Fibroblast of skin of right quadriceps (primary cell): ENCODE measurements at regions not wholly inside any gene's neighbourhood (a gene's known extent, or its start where the extent isn't known, plus 50 kb on each side); places are given as distances from the start of the nearest gene placed in this dataset.
"Not testable (repeated sequence)": the region's sequence is repeated elsewhere in the genome, so short reads cannot be mapped to it uniquely, and the experiment has no call there.

Experiments used
- DNase-seq: peaks from one replicate; pipeline ENCODE4 v3.0.0-alpha.2; 2013

DNA sequence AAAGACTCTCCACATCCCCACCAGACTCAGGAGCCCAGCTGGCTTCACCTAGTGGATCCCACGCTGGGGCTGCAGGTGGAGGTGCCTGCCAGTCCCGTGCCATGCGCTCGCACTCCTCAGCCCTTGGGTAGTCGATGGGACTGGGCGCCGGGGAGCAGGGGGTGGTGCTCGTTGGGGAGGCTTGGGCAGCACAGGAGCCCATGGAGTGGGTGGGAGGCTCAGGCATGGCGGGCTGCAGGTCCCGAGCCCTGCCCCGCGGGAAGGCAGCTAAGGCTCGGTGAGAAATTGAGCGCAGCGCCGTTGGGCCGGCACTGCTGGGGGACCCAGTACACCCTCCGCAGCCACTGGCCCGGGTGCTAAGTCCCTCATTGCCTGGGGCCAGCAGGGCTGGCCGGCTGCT is 497.4 kb upstream of the PTBP2 start:
- not testable (repeated sequence) for DNase-seq

DNA sequence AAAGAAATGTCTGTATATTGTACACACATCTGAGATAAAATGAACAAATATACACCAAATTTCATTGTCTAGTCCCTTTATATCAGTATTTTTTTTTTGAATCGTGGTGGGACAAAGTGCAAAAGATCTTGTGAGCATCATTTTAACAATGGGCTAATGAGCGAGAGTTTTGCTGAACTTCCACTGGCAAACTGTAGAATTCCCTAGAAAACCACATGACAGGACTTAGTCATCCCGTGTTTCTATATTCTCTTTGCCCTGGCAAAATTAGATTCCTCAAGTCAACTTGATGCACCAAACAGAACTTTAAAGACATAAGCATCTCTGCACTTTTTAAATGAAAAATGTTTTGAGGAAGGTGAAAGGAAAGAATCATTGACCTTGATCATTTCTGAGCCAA is 488.2 kb upstream of the PTBP2 start:
- no peak for DNase-seq

DNA sequence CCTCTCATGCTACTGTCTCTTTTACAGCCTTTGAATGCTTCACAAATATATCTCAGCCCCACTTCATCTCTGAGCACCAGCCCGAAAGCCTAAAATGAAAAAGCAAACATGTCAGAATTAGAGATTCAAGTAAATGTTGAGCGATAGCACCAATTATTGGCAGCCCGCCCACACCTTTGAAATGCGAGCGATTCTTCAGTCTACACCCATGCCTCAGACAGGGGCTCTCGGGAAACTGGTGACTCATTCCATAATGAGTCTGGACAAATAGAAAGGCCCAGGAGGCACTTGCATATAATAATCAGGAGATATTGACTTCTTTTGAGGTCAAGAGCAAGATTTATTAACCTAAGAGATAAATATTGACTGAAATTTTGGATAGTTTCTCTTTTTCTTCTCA is 487.3 kb upstream of the PTBP2 start:
- DNase-seq, result peak; percentile 25

DNA sequence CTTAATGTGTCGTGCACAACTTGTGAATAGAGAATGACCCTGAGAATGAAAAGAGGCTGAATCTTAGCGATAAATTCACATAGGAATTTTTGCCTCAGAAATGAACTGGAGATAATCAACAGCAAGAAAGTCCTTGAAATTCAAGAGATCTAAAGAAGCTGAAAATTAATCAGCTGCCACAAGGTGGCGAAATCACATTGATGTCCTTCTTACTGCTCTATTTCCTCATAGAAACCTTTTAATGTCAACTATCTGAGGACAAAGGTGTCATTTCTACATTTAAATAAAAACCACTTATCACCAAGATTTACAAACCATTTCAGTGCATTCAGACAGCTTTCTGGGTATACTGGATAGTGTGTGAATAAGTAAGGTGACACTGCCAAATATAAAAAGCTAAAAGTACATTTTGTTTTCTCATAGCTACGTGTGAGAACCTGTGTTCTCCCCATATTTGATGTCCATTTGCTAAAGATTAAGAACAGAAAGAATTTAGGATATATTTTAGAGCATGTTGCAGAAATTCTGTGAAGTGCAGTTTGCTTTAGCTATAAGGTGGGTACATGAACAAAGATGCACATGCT is 485.3 kb upstream of the PTBP2 start:
- DNase-seq, result peak; percentile 62

DNA sequence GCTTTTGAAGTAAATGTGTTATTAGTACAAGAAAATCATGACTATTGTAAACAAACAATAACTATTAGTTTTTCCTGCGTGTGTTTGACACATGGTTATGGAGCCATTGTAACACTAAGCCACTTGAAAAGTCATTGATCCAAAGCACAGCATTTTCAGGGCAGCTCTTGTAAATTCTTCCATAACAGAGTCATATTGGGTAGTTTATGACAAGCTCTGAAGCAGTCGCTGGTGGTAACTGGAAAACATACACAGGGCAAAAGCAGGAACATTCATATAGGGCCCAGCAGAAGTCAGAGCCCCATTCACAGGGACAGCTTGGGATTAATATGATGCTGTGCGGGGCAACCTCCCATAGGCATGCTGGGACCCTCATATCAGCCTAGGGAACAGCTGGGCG is 483.2 kb upstream of the PTBP2 start:
- no peak for DNase-seq

DNA sequence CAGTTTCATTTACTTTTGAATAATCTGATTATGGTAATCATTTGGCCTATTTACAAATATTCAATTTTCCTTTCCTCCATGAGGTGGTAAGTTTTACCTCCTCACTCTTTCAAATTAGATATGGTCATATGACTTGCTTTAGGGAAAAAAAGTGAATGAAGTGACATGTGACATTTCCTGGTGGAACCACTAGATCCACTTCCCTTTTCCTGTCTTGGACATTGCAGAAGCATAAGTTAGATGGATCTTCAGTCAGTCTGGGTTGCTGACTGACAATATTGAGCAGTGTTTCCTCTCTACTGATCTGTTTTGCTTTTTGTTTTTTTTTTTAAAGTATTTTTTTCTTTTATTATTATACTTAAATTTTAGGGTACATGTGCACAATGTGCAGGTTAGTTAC is 481.1 kb upstream of the PTBP2 start:
- DNase-seq, result no peak

DNA sequence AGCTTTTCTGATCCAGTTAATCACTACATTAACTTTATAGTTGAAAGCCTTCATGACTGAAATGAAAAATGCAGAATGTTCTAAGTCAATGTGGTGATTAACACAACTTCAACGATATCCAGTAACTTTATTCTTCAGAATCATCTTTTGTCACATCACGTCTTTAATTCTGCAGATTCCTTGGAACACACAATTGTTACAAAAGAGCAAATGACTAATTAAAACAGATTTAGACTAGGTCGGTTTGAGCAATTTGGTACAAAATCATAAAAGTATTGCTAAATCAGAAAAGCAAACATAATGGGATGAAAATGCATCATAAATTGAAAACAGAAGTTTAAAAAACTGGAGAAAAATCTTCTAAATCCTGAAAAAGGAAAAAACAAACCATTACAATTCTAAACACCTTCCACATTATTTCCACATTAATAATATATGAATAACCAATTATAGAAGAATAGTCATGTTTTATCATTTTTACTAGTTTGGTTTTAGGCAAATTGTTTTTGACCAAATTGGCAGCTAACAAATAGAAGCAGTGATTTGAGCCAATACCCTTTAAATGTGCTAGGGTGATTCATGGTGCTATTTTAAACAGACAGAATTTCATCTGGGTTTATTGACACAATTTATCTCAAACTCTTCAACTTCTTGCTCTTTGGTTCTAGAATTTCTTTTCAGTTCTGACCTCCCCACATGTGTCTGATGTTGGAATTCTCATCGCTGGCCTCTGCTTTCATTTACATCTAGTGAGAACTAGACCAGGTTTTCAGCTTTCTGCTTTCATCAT is 468.1 kb upstream of the PTBP2 start:
- DNase-seq, result peak; percentile 64

DNA sequence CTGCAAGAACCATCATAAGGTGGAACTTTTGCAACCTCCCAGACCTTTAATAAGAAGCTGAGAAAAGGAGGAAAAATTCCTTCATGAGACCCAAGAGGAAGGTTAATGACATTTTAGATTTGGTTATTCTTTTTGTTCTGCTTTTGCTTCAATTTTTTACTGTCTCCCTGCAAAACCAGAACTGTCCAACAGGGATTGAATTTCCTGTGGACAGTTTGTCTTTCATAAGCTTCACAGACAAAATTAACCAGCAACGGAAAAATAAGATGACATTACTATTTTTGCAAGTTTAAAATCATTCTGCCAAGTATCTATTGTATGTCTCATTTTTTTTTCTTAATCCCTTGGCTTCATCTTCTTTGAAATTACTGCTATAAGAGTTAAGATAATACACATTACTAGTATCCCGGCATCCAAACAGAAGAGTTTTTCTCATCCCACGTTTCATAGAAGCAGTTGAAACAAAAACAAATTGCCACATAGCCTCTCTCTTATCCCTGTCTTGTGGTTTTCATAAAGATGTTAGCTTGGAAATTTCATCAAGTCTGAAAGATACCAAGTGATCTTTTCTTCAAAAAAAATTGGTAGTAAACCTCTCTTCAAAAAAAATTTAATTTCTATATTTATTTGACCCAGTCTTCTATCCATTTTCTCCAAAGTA is 465.3 kb upstream of the PTBP2 start:
- no peak for DNase-seq

DNA sequence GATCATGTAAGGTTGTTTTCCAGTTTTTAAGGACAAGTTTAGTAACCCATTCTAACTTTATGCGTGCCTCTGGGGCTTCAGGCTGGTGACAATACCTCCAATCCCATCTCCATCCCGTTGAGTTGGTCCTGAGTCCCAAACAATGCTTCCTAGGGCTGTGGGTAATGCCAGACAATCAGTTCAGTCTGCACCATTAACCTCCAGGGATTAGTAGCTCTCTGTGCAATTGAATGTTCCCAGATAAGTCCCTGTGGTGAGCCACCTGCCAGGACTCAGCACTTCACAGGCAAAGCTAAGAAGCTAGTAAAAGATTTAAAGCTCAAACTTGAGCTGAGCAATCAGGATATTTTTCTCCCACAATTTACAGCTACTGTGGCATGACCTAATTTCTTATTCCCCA is 462.2 kb upstream of the PTBP2 start:
- no peak for DNase-seq

DNA sequence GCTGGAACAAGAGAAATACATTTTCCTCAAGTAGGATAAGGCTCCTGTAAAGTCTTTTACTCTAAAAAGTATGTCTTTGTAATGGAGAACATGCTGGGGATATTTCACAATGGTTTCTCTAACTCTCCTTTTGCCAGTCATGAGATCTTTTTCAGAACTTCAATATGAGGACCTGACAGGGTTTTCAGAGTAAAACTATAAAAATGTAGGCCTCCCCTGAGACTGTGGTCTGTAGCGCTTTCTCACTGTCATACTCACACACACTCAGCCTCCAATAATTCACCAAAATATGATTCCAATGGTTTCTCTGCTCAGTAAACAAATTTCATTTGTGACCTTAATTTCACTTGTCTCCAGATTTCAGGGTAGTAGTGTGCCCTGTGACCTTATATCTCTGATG is 440.1 kb upstream of the PTBP2 start:
- DNase-seq, result peak; percentile 32

DNA sequence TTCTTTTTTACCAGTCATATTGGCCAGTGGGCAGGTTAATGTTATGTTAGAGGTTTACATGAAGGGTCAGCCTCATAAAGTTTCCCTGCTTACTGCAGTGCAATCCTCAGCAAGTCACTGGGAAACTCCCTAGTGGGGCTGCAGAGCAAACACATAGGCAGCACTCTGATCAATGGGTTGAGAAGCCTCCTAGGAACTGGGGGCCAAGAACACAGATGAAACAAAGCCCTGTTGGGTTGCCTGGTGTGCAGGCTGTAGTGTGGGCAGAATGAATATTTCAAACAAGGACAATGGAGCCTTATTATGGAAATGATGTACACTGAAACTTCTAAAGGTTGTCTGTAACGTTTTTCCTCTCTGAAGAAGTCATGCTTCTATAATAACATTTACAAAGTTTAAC is 431.6 kb upstream of the PTBP2 start:
- no peak for DNase-seq

DNA sequence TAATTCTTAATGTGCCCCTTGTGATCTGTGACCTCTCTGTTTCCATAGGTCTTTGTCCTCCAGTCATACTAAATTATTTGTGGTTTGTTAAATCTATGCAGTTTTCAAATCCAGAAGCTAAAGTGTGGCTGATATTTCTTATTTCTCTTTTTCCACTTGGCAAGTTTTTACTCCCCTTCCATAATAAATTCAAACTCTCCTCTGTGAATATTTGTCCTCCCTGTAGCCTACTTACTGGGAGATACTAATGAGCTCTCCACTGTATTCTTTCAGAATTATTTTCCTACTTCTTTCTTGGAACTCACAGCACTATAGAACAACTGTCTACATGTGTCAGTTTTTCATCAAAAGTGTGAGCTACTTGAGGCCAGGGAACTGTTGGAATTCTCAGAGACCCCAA is 430.8 kb upstream of the PTBP2 start:
- no peak for DNase-seq

DNA sequence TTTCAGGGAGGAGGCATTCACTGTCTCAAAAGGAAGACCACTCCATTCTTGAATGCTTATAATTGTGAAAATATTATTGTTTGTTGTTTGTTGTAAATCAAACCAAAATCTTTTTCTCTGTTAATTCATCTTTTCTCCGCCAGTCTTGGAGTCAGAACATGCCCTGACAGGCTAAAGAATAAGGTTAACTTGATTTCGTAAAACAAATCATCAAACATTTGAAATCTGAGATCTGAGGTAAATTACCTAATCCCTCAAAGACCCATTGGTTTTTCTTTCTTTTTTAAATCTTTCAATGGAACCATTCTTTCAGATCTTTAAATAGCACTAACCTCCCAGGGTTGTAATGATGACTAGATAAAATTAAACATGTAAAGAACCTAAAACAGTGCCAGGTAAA is 430.1 kb upstream of the PTBP2 start:
- DNase-seq, result no peak

DNA sequence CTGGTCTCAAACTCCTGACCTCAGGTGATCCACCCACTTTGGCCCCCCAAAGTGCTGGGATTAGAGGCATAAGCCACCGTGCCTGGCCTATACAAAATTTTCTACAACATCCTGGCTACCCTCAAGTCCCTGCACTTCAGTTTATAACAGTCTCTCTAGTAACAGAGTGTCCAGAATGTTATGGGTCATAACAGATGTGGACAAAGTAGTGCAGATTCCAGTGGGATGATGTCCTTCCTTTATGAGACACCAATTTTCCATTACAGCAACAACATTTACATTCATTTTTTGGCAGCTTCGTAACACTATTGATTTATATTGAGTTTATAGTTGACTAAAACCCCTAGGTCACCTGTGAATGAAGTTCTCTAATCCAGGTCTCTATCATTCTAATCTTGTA is 429.4 kb upstream of the PTBP2 start:
- no peak for DNase-seq

DNA sequence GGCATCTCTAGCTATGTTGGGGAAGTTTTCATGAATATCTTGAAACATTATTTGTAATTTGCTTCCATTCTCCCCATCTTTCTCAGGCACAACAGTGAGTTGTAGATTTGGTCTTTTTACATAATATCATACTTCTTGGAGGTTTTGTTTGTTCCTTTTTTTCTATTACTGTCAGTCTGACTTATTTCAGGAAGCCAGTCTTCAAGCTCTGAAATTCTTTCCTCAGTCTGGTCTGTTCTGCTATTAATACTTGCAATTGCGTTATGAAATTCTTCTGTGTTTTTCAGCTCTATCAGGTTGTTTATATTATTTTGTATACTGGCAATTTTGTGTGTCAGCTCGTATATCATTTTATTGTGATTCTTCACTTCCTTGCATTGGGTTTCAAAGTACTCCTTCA is 424.6 kb upstream of the PTBP2 start:
- no peak for DNase-seq

DNA sequence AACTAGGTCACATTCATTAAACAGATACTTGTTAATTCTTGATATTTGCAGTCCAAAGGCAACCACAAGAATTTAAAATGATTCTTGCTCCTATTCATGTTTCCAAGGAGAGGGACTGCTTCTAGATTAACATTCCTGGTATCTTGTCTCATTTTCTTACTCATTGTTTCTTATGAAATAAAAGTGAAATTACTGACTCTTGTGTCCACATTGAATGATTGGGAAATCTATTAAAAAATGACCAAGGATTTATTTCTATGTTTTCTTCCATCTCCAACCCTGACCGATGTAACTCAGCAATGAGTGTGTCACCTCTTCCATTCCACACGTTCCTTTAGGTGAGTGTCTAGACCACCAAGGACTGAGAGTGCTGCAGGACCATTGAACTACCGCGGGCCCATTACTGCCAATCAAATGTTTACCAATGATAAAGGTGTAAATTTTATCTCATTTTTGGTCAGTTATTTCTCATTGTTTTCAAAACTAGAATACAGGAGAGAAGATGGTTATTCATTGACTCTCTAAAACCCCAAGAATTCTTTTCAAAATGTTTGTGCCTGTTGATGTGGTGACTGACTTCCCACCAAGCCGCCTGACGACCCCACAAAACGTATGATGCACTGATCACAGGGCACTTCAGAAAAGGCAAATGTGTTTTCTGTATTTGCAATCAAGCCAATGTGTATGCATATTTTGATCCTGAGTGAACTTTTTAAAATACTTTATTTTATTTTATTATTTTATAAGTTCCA is 414.6 kb upstream of the PTBP2 start:
- DNase-seq, result peak; percentile 81

DNA sequence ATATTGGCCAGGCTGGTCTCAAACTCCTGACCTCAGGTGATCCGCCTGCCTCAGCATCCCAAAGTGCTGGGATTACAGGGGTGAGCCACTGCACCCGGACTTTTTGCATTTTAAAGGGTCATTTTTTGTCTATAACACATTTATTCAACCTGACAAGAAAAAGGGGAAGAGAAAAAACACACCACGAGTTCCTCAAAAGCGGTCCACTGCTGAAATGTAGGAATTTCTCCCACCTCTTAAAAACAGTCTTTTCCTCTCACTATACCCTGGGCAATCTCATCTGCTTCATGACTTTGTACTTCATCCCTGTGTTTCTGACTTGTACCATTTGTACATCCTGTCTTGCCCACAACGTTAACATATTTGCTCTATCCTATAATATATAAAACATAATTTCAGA is 413.3 kb upstream of the PTBP2 start:
- DNase-seq, result no peak

DNA sequence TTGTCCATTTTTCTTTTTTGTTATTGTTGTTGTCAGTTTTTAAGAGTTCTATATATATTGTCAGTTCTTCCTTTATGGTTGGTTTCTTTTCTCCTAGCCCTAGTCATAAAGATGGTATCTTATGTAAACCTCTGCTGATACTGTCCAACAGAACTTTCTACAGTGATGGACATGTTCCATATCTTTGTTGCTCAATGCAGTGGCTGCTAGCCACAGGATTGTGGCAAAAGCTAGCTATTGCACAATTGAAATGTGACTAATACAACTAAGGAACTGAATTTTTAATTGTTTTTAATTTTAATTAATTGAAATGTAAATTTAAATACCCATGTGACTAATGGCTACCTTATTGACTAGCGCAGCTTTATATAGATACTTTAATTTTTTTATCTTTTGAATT is 411.8 kb upstream of the PTBP2 start:
- peak; percentile 71 for DNase-seq

DNA sequence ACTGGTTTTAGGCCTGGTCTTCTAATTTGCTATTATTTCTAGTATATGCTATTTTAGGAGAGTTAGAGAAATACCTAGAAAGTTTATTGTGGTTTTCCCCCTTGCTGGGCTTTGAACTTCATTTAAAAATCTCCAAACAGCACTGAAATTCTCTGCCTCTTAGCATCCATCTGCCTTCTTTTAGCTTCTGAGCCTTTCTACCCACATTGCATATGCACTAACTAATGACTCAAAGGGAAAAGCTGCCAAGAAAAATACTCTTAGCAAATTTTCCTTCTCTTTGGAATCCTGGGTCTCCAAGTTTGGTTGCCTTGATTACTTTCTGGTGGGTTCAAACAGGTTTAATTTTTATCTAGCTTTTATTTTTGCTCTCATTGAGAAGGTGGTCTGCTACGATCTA is 408.4 kb upstream of the PTBP2 start:
- peak; percentile 88 for DNase-seq

DNA sequence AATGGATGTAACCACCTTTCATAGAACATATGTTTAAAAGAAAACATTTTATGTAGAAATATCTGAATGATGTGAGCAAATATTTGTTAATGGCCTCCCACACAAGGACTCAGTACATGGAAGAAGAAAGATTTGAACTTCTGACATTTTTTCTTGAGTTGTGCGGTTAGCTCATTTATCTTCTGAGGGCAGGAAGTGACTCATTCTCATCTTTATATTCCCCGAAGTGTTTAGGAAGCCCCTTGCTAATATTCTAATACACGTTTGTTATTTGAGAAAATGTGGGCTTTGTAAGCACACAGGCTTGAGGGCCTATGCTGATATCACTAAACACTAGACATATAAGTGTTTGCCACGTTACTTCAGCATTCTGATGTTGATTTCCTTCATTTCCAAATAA is 392.5 kb upstream of the PTBP2 start:
- peak; percentile 52 for DNase-seq

DNA sequence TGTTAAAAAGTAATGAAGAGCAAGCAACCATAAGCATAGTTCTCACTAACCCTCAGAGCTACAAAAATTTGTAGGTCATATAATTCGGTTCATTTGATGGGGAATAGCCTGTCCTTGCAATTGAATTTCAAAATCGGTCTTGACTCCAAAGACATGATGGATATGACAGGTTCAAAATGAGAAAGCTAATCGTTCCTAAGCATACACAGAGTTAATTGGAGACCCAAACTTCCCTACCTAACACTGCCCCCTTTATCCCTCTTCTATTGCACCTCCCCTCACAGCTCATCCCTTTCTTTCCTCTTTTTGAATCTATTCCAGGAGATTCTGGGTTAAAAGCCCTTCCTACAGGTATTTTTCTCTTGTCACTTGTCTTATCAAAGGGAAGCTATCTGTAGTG is 390.0 kb upstream of the PTBP2 start:
- DNase-seq, result no peak

DNA sequence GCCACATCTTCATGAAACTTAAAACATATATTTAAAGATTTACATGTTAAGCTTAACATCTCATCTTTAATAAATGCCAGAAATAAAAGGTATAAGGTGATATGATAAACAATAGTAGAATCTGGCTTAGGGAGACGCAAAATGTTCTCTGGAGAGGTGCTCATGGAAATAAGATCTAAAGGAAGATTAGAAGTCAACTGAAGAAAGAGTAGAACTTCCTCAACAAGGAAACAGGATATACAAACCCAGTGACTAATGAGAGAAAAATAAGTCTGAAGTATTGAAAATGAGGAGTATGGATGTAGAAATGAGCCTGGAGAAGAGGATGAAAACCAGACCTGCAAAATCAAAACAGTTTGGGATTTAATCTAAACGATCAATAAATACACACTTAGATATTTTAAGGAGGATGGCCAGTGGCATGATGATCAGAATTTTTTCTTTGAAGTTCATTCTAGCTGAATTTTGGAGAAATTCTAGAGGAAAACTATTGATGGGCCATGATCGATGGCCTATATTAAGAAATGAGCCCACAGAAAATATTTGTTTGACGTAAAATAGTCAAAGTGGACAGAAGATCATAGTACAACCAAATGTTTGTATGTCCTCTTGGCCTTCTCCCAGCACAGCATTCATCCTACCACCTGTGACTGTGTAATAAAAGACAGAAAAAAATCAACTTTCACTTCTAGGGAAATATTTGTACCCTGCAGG is 387.9 kb upstream of the PTBP2 start:
- no peak for DNase-seq

DNA sequence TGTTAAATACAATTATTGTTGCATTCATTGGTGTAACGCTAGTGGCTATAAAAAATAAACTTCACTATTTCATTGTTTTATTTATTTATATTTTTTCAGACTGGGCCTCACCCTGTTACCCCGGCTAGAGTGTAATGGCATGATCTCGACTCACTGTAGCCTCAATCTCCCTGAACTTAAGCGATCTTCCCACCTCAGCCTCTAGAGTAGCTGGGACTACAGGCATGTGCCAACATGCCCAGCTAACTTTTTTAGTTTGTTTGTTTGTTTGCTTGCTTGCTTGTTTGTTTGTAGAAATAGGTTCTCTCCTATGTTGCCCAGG is 387.4 kb upstream of the PTBP2 start:
- DNase-seq, result no peak
